Bronchial epithelial cell (primary cell): ENCODE measurements at regions not wholly inside any gene's neighbourhood (a gene's known extent, or its start where the extent isn't known, plus 50 kb on each side); places are given as distances from the start of the nearest gene placed in this dataset.

Experiments
- DNase-seq: peaks from one replicate; pipeline ENCODE4 v3.0.0-alpha.2; 2010; ENCODE audit warnings: low read depth
- FAIRE-seq: peaks from 2 replicates; lab custom pipeline; 2011; peaks lifted over from hg19 to GRCh38; lab: Jason Lieb, UNC
- H3K27me3 ChIP-seq: 2 replicates; pipeline ENCODE4 v1.5.1; 2011; ENCODE audit warnings: low read length; ENCODE audit not compliant: control insufficient read depth, insufficient read depth
- H3K36me3 ChIP-seq: 2 replicates; pipeline ENCODE4 v1.5.1; 2011; ENCODE audit warnings: low read length; ENCODE audit not compliant: control insufficient read depth, insufficient read depth
- H3K4me3 ChIP-seq: 2 replicates; pipeline ENCODE4 v1.5.1; 2011; ENCODE audit warnings: mild to moderate bottlenecking, low read depth, low read length, control low read depth
- TF ChIP-seq, protein P1 (sequence below): IDR thresholded peaks from 2 replicates; pipeline ENCODE4 v1.5.1; 2011; ENCODE audit warnings: mild to moderate bottlenecking, moderate library complexity, low read length, control low read depth, inconsistent platforms; ENCODE audit not compliant: insufficient read depth, severe bottlenecking

GRCh38 chr4:178745203-178745602 lies 1303.0 kb upstream of the AGA start:
- no peak for FAIRE-seq
- H3K4me3 ChIP-seq = no peak overlapping the region
- no peaks in the 10 kb centered on the region for H3K36me3 ChIP-seq
- DNase-seq = no peak
- TF ChIP-seq, protein P1, sequence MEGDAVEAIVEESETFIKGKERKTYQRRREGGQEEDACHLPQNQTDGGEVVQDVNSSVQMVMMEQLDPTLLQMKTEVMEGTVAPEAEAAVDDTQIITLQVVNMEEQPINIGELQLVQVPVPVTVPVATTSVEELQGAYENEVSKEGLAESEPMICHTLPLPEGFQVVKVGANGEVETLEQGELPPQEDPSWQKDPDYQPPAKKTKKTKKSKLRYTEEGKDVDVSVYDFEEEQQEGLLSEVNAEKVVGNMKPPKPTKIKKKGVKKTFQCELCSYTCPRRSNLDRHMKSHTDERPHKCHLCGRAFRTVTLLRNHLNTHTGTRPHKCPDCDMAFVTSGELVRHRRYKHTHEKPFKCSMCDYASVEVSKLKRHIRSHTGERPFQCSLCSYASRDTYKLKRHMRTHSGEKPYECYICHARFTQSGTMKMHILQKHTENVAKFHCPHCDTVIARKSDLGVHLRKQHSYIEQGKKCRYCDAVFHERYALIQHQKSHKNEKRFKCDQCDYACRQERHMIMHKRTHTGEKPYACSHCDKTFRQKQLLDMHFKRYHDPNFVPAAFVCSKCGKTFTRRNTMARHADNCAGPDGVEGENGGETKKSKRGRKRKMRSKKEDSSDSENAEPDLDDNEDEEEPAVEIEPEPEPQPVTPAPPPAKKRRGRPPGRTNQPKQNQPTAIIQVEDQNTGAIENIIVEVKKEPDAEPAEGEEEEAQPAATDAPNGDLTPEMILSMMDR = no peak
- H3K27me3 ChIP-seq = no peaks in the 10 kb centered on the region

DNA sequence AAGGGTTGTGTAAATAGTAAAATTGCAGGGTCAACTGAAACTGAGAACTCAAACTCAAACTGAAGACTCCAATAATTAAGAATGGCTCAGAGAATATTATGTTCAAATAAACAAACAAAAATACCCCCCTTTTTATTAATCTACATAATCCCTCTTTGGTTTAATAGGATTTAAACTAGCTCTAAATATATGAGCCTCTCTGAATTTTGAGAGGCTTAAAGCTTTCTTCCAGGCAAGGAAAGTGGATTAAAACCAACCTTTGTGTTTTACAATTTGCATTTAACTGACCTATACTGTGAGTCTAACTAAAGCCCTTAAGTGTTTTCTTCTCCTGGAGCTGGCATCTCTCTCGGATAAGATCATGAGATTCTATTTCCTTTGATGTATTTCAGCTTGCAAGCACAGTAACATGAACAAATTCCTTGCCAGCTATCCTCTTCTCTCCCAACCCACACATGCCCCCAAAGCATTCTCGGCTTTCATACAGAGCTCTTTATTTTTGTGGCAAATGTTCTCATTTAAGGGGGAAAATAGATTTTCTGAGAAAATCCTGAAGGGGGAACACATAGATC lies 1310.8 kb upstream of the AGA start:
- TF ChIP-seq, protein P1 = no peak
- DNase-seq = no peak
- H3K27me3 ChIP-seq = no peaks in the 10 kb centered on the region
- H3K36me3 ChIP-seq = no peaks in the 10 kb centered on the region
- no peak overlapping the region for H3K4me3 ChIP-seq
- no peak for FAIRE-seq

DNA sequence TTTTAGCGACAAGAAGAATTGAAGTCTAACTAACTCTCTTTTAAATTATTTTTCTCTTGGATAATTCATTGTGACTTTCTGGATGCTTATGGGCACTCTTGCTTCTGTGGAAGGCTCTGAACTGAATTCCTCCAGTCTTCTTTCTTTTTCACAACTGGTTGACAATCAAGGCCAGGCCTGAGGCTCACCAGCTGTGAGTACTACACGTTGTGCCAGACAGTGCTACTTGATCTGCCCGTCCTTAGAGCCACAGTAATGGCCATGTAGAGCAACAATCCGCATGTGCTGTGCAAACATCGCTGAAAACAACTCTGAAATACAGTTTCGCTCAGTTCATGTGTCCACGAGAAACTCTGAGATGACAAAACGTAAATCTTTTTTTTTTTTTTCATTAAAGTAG lies 1336.3 kb upstream of the AGA start:
- no peak for FAIRE-seq
- Histone ChIP-seq H3K36me3 (no peaks in the 10 kb centered on the region), H3K27me3 (no peaks in the 10 kb centered on the region), H3K4me3 (no peak overlapping the region)
- TF ChIP-seq, protein P1 = no peak
- DNase-seq = no peak

DNA sequence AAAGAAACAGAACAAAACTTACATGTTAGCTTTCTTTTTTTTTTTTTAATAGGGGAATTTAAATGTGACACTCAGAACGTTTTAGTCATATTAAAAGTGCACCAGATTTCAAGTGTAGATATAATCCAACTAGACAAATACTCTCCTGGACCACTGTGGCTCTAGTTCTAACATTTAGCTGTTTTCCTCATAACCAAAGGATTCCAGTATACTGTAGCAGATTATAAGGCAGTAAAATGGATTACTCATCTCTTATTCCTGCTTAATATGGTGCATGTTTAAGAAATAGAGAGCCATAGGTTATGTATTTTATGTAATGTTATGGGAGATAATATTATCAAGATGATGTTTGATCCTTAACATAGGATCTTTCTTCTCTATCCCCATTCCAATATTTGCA lies 1339.5 kb upstream of the AGA start:
- Histone ChIP-seq H3K27me3 (no peaks in the 10 kb centered on the region), H3K4me3 (no peak overlapping the region), H3K36me3 (no peaks in the 10 kb centered on the region)
- FAIRE-seq = no peak
- TF ChIP-seq, protein P1 = no peak
- no peak for DNase-seq

GRCh38 chr4:178784491-178784890 lies 1342.3 kb upstream of the AGA start:
- Histone ChIP-seq H3K4me3 (no peak overlapping the region), H3K27me3 (no peaks in the 10 kb centered on the region), H3K36me3 (no peaks in the 10 kb centered on the region)
- DNase-seq = no peak
- FAIRE-seq = no peak
- TF ChIP-seq, protein P1 = no peak

DNA sequence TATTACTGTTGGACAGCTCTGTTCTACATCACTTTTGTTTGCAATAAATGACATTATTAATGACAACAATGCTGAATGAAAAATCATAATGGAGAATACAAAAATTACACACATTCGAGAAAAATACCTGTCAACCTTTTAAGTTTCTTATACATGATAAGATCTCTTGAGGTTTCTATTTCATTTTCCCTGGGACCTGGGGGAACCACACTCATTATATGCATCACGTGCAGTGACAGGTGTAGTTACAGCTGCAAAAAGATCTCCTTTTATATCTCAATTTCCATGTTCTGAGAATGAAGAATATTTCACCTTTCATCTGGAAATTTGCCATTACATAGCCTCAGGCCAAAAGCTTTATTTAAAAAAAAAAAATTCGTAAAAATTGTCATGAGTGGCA lies 1347.0 kb upstream of the AGA start:
- DNase-seq (no peak), FAIRE-seq (no peak)
- TF ChIP-seq, protein P1 = no peak
- H3K36me3 ChIP-seq = no peaks in the 10 kb centered on the region
- no peaks in the 10 kb centered on the region for H3K27me3 ChIP-seq
- H3K4me3 ChIP-seq = no peak overlapping the region
